GM12878 (cell line): ENCODE measurements at regions not wholly inside any gene's neighbourhood (a gene's known extent, or its start where the extent isn't known, plus 50 kb on each side); places are given as distances from the start of the nearest gene placed in this dataset.
"Not testable (repeated sequence)": the region's sequence is repeated elsewhere in the genome, so short reads cannot be mapped to it uniquely, and the experiment has no call there.

Experiments
- ATAC-seq: fragments of 200-7000 bp; cut with Tn5 transposase; 3 replicates; pipeline ENCODE4 v1.9.1; 2020; ENCODE audit warnings: mild to moderate bottlenecking, moderate library complexity
- BruUV-seq: library from RNA; stranded (reverse); fragments of 400-500 nt; replicated peaks from 2 replicates; lab custom pipeline; 2021; lab: Mats Ljungman, UMichigan
- CTCF ChIA-PET: fragments of 300-600 bp; sonication (Branson Sonifier 250); formaldehyde crosslinking; extraction: SDS; loops from one replicate; lab custom pipeline; 2021; ENCODE audit warnings: inconsistent platforms; lab: Yijun Ruan, JAX
- POLR2A ChIA-PET: fragments of 350-600 bp; formaldehyde crosslinking; extraction: SDS; loops from one replicate; lab custom pipeline; 2021; ENCODE audit warnings: inconsistent platforms; lab: Charles Lee
- RAD21 ChIA-PET: fragments of 300-600 bp; sonication (Branson Sonifier 250); formaldehyde crosslinking; loops from one replicate; lab custom pipeline; 2023; ENCODE audit warnings: antibody characterized with exemption; ENCODE audit not compliant: unreplicated experiment; lab: Charles Lee
- SMC1A ChIA-PET: fragments of 300-600 bp; sonication (Branson Sonifier 250); formaldehyde crosslinking; loops from one replicate; lab custom pipeline; 2023; ENCODE audit not compliant: unreplicated experiment, uncharacterized antibody; lab: Charles Lee
- DNase-seq: peaks from one replicate; pipeline ENCODE4 v3.0.0-alpha.2; 2011; ENCODE audit warnings: low read depth, low spot score
- FAIRE-seq: peaks from 3 replicates; lab custom pipeline; 2011; peaks lifted over from hg19 to GRCh38; lab: Jason Lieb, UNC
- H2AFZ ChIP-seq: 2 replicates; pipeline ENCODE4 v1.6.0; 2011; ENCODE audit warnings: low read depth, low read length, control low read depth; ENCODE audit not compliant: control insufficient read depth
- H3K27ac ChIP-seq: 2 replicates; pipeline ENCODE4 v1.5.1; 2011; ENCODE audit warnings: control low read depth; ENCODE audit not compliant: control insufficient read depth, insufficient read depth
- H3K27me3 ChIP-seq, 2 experiments: replicated peaks in 1 of 2; 2 replicates each; pipeline versions ENCODE4 v1.6.0 to v1.6.1; 2011; ENCODE audit warnings: low read length in 1 of 2; ENCODE audit not compliant: control insufficient read depth in 2 of 2, insufficient read depth in 2 of 2
- H3K36me3 ChIP-seq, 2 experiments: 2 replicates each; pipeline ENCODE4 v1.5.1; 2011; ENCODE audit warnings: low read length in 1 of 2; ENCODE audit not compliant: control insufficient read depth in 2 of 2, insufficient read depth in 2 of 2
- H3K4me1 ChIP-seq: 2 replicates; pipeline ENCODE4 v1.6.1; 2011; ENCODE audit warnings: mild to moderate bottlenecking, low read length, moderate library complexity, mixed read lengths; ENCODE audit not compliant: control insufficient read depth, insufficient read depth
- H3K4me2 ChIP-seq: 2 replicates; pipeline ENCODE4 v1.6.0; 2011; ENCODE audit warnings: control low read depth; ENCODE audit not compliant: control insufficient read depth, insufficient read depth
- H3K4me3 ChIP-seq: fragments of 200-600 bp; sonication (generic); 2 replicates; pipeline ENCODE4 v1.5.1; 2016
- H3K79me2 ChIP-seq: 2 replicates; pipeline ENCODE4 v1.6.0; 2011; ENCODE audit warnings: low read length; ENCODE audit not compliant: control insufficient read depth, insufficient read depth
- H3K9ac ChIP-seq: 2 replicates; pipeline ENCODE4 v1.8.0; 2011; ENCODE audit warnings: low read length, control low read depth, mixed read lengths; ENCODE audit not compliant: control insufficient read depth, insufficient read depth
- H3K9me3 ChIP-seq: replicated peaks from 3 replicates; pipeline ENCODE4 v1.5.1; 2011; ENCODE audit warnings: mild to moderate bottlenecking, low read length; ENCODE audit not compliant: control insufficient read depth, insufficient read depth
- H4K20me1 ChIP-seq: 2 replicates; pipeline ENCODE4 v1.6.0; 2011; ENCODE audit not compliant: control insufficient read depth, insufficient read depth
- ATF7 ChIP-seq: fragments of 450-650 bp; IDR thresholded peaks from 2 replicates; pipeline ENCODE4 v1.6.1; 2016; ENCODE audit warnings: low read depth, mild to moderate bottlenecking
- WGBS: methylation state at CpG from one replicate; pipeline ENCODE4 v1.1.6; 2016; ENCODE audit warnings: low lambda C conversion rate; ENCODE audit not compliant: insufficient replicate concordance, insufficient coverage; ENCODE audit errors: missing lambda C conversion rate; 5-methylcytosine and 5-hydroxymethylcytosine counted together
- in situ Hi-C: fragments of 300-500 bp; cut with MboI; formaldehyde crosslinking; loops from 9 replicates; pipeline ENCODE4 v1.14.3; 2018; ENCODE audit warnings: mixed read lengths
- intact Hi-C: fragments of 100-400 bp; cut with micrococcal nuclease; formaldehyde crosslinking; loops from one replicate; pipeline ENCODE4 v1.14.2; 2022; ENCODE audit not compliant: unreplicated experiment

DNA sequence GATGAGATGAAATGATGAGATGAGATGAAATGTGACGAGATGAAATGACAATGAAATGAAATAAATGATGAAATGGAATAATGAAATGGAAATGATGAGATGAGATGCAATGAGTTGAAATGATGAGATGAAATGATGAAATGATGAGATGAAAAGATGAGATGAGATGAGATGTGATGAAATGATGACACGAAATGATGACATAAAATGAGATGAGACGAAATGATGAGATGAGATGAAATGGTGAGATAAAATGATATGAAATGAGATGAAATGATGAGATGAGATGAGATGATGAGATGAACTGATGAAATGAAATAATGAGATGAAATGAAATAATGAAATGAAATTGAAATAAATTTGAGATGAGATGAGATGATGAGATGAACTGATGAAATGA, 232.2 kb downstream of the GOLGA6L6 start:
- ATAC-seq, in situ Hi-C loops, H3K79me2 ChIP-seq, BruUV-seq, H3K9me3 ChIP-seq, RAD21 ChIA-PET, H3K4me3 ChIP-seq, H3K27ac ChIP-seq, H3K36me3 ChIP-seq, H3K4me1 ChIP-seq, H3K27me3 ChIP-seq, FAIRE-seq, SMC1A ChIA-PET, H4K20me1 ChIP-seq, H3K4me2 ChIP-seq, H3K9ac ChIP-seq, CTCF ChIA-PET, POLR2A ChIA-PET, intact Hi-C loops, DNase-seq, H2AFZ ChIP-seq: not testable (repeated sequence)
- 12% methylated on average over 3 of the region's 3 CpGs for WGBS

DNA sequence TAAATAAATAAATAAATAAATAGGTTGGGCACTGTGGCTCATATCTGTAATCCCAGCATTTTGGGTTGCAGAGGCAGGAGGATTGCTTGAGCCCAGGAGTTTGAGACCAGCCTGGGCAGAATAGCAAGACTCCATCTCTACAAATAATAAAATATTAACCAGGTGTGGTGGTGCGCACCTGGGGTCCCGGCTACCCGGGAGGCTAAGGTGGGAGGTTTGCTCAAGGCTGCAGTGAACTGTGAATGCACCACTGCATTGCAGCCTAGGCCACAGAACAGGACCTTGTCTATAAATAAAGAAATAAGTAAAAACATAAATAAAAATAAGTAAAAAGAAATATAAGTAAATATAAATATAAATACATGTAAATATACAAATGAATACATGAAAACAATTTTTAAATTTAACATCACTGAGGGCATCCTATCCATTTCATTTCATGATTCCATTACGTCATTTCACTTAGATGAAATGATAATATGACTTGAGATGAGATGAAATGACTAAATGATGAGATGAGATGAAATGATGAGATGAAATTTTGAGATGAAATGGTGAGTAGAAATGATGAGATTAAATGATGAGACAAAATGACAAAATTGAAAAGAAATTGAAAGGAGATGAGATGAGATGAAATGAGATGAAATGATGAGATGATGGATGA, 233.4 kb downstream of the GOLGA6L6 start:
- RAD21 ChIA-PET = not testable (repeated sequence)
- 73% methylated on average over 4 of the region's 4 CpGs for WGBS

DNA sequence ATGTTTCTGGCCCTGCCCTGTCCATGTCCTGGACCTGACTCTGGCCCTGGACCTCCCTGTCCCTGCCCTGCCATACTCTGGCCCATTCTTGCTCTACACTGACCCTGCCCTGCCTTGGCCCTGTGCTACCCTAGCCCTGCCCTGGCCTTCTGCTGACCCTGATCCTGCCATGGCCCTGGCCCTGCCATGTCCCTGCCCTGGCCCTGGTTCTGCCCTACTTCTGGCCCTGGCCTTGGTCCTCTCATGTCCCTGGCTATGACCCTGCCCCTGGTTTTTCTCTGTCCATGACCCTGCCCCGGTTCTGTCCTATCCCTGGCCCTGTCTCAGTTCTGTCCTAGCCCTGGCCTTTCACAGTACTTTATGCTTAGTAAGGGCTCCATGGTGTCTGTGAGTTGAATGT, 234.5 kb downstream of the GOLGA6L6 start:
- BruUV-seq, CTCF ChIA-PET, H3K27ac ChIP-seq, POLR2A ChIA-PET, H4K20me1 ChIP-seq, ATAC-seq, FAIRE-seq, in situ Hi-C loops, DNase-seq, H3K4me3 ChIP-seq, H2AFZ ChIP-seq, H3K4me1 ChIP-seq, H3K9ac ChIP-seq, intact Hi-C loops, RAD21 ChIA-PET, H3K27me3 ChIP-seq, SMC1A ChIA-PET, H3K36me3 ChIP-seq, H3K79me2 ChIP-seq, H3K9me3 ChIP-seq, H3K4me2 ChIP-seq: not testable (repeated sequence)
- 0% methylated on average over 1 of the region's 1 CpG for WGBS

More for the DNA sequence above, 233.4 kb downstream of the GOLGA6L6 start:
- in situ Hi-C loops, FAIRE-seq, CTCF ChIA-PET, BruUV-seq, intact Hi-C loops, H3K27ac ChIP-seq, H3K4me2 ChIP-seq, H3K27me3 ChIP-seq, H4K20me1 ChIP-seq, H3K4me3 ChIP-seq, H3K9me3 ChIP-seq, H2AFZ ChIP-seq, DNase-seq, ATAC-seq, POLR2A ChIA-PET, SMC1A ChIA-PET, H3K4me1 ChIP-seq, H3K36me3 ChIP-seq, H3K79me2 ChIP-seq, H3K9ac ChIP-seq: not testable (repeated sequence)
- peak; percentile 31; the same call in 1 of the 2 replicates for TF ChIP-seq ATF7

DNA sequence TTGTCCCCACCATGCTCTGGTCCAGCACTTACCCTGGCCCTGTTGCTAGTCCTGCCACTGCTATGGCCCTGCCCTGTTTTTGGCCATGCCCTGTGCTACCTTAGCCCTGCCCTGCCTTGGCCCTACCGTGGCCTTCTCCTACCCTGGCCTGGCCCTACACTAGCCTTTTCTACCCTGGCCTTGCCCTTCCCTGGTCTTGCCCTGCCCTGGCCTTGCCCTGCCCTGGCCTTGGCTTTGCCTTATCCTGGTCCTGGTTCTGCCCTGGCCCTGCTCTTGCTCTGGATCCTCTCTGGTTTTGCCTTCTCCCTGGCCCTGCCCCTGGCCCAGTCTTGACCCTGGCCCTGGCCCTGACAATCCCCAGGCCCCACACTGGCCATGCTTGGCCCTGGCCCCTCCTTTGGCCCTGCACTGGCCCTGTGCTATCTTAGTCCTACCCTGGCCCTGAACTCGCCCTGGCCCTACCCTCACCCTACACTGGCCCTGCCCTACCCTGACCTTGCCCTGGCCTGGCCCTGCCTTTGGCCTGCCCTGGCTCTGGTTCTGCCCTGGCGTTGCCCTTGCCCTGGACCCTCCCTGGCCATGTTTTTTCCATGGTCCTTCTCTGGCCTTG, 235.0 kb downstream of the GOLGA6L6 start:
- POLR2A ChIA-PET, H3K27ac ChIP-seq, SMC1A ChIA-PET, H3K4me3 ChIP-seq, H3K4me2 ChIP-seq, H3K36me3 ChIP-seq, BruUV-seq, DNase-seq, intact Hi-C loops, H3K9me3 ChIP-seq, H3K27me3 ChIP-seq, H3K9ac ChIP-seq, H3K79me2 ChIP-seq, H4K20me1 ChIP-seq, FAIRE-seq, ATAC-seq, H3K4me1 ChIP-seq, CTCF ChIA-PET, RAD21 ChIA-PET, in situ Hi-C loops, H2AFZ ChIP-seq: not testable (repeated sequence)
- 0% methylated on average over 3 of the region's 3 CpGs for WGBS
